K562 (cell line): ENCODE measurements at regions not wholly inside any gene's neighbourhood (a gene's known extent, or its start where the extent isn't known, plus 50 kb on each side); places are given as distances from the start of the nearest gene placed in this dataset.

Source experiments
- BRCA1 ChIP-seq, 2 experiments: fragments of 450-650 bp in 1 of 2; sonication (generic) in 1 of 2; formaldehyde crosslinking in 1 of 2; IDR thresholded peaks; 2 replicates each; pipeline versions ENCODE4 v1.5.0 to v1.6.1; 2017 to 2020; ENCODE audit warnings: mild to moderate bottlenecking in 1 of 2, missing genetic modification reagents in 1 of 2
- DACH1 ChIP-seq: fragments of 450-650 bp; IDR thresholded peaks from 2 replicates; pipeline ENCODE4 v1.6.1; 2018; ENCODE audit not compliant: partially characterized antibody
- GABPB1 ChIP-seq: sonication (generic); formaldehyde crosslinking; IDR thresholded peaks from 2 replicates; pipeline ENCODE4 v1.8.0; 2022; ENCODE audit warnings: mild to moderate bottlenecking, missing genetic modification reagents
- HDAC8 ChIP-seq: fragments of 450-650 bp; IDR thresholded peaks from 2 replicates; pipeline ENCODE4 v1.6.1; 2016; ENCODE audit warnings: mild to moderate bottlenecking, missing genetic modification characterization, moderate library complexity, missing compliant biosample characterization
- MTA2 ChIP-seq: fragments of 450-650 bp; IDR thresholded peaks from 2 replicates; pipeline ENCODE4 v1.6.1; 2016; ENCODE audit warnings: low read depth
- SP2 ChIP-seq: IDR thresholded peaks from 2 replicates; pipeline ENCODE4 v1.6.1; 2011; ENCODE audit warnings: mild to moderate bottlenecking, low read depth, low read length, moderate library complexity; ENCODE audit not compliant: poor library complexity, severe bottlenecking; ENCODE audit errors: extremely low read depth
- TAF9B ChIP-seq: fragments of 450-650 bp; IDR thresholded peaks from 2 replicates; pipeline ENCODE4 v1.6.1; 2018; ENCODE audit warnings: mild to moderate bottlenecking; ENCODE audit not compliant: partially characterized antibody
- TF ChIP-seq, protein P1 (sequence below), 2 experiments: fragments of 450-650 bp in 1 of 2; sonication (generic) in 1 of 2; formaldehyde crosslinking in 1 of 2; IDR thresholded peaks; 2 replicates each; pipeline versions ENCODE4 v1.7.1 to v1.9.0; 2016 to 2022; ENCODE audit warnings: inconsistent platforms in 1 of 2, mild to moderate bottlenecking in 1 of 2, missing genetic modification reagents in 1 of 2
- TF ChIP-seq, protein P2 (sequence below): sonication (generic); formaldehyde crosslinking; IDR thresholded peaks from 2 replicates; pipeline ENCODE4 v1.8.1; 2023; ENCODE audit warnings: mild to moderate bottlenecking, missing genetic modification reagents

DNA sequence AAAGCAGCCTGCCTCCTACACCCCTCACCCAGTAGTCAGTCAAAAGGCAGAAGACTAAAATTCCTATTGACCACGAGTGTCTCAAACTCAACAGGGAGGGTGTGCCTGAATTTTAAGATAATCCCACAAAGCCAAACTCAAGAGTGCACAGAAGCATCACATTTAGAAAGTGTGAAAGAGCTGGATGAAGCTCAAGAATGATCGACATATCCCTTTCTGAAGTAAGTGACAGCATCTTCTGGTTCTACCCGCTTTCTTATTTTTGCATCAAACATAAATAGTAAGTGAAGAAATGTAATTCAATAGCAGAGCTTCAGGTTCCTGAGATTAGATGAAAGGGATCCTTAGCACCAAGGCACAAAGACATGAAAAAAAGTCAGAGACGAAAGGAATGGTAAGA, 64.5 kb upstream of the BACH2 start:
- TF ChIP-seq SP2 (no peak), GABPB1 (no peak), MTA2 (no peak), DACH1 (no peak), TAF9B (no peak), HDAC8 (tag) (no peak), BRCA1 (IDR thresholded peaks at IDR 0.05) (no peak), BRCA1 (CRISPR knock-in tag; IDR thresholded peaks at IDR 0.05) (no peak)
- TF ChIP-seq, protein P1, sequence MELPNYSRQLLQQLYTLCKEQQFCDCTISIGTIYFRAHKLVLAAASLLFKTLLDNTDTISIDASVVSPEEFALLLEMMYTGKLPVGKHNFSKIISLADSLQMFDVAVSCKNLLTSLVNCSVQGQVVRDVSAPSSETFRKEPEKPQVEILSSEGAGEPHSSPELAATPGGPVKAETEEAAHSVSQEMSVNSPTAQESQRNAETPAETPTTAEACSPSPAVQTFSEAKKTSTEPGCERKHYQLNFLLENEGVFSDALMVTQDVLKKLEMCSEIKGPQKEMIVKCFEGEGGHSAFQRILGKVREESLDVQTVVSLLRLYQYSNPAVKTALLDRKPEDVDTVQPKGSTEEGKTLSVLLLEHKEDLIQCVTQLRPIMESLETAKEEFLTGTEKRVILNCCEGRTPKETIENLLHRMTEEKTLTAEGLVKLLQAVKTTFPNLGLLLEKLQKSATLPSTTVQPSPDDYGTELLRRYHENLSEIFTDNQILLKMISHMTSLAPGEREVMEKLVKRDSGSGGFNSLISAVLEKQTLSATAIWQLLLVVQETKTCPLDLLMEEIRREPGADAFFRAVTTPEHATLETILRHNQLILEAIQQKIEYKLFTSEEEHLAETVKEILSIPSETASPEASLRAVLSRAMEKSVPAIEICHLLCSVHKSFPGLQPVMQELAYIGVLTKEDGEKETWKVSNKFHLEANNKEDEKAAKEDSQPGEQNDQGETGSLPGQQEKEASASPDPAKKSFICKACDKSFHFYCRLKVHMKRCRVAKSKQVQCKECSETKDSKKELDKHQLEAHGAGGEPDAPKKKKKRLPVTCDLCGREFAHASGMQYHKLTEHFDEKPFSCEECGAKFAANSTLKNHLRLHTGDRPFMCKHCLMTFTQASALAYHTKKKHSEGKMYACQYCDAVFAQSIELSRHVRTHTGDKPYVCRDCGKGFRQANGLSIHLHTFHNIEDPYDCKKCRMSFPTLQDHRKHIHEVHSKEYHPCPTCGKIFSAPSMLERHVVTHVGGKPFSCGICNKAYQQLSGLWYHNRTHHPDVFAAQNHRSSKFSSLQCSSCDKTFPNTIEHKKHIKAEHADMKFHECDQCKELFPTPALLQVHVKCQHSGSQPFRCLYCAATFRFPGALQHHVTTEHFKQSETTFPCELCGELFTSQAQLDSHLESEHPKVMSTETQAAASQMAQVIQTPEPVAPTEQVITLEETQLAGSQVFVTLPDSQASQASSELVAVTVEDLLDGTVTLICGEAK (IDR thresholded peaks at IDR 0.05), result no peak
- TF ChIP-seq, protein P1 (CRISPR knock-in tag; IDR thresholded peaks at IDR 0.05), result no peak
- TF ChIP-seq, protein P2, sequence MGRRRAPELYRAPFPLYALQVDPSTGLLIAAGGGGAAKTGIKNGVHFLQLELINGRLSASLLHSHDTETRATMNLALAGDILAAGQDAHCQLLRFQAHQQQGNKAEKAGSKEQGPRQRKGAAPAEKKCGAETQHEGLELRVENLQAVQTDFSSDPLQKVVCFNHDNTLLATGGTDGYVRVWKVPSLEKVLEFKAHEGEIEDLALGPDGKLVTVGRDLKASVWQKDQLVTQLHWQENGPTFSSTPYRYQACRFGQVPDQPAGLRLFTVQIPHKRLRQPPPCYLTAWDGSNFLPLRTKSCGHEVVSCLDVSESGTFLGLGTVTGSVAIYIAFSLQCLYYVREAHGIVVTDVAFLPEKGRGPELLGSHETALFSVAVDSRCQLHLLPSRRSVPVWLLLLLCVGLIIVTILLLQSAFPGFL (CRISPR knock-in tag), result no peak
